SK-N-SH treated with all-trans-retinoic acid at 6 μM for 48 hours (cell line): ENCODE measurements at regions not wholly inside any gene's neighbourhood (a gene's known extent, or its start where the extent isn't known, plus 50 kb on each side); places are given as distances from the start of the nearest gene placed in this dataset.

Source experiments
- ARNTL ChIP-seq: fragments of 450-650 bp; formaldehyde crosslinking; IDR thresholded peaks from 2 replicates; pipeline ENCODE4 v1.5.0; 2020; ENCODE audit warnings: low read depth, mild to moderate bottlenecking, moderate library complexity, borderline replicate concordance
- BACH2 ChIP-seq: fragments of 250-450 bp; sonication (Bioruptor Pico); IDR thresholded peaks from 2 replicates; pipeline ENCODE4 v1.9.0; 2021; ENCODE audit warnings: mild to moderate bottlenecking, borderline replicate concordance
- ESRRG ChIP-seq: fragments of 250-450 bp; sonication (Bioruptor Pico); IDR thresholded peaks from 2 replicates; pipeline ENCODE4 v1.6.1; 2021; ENCODE audit warnings: mild to moderate bottlenecking
- GLIS3 ChIP-seq: fragments of 250-450 bp; sonication (Bioruptor Pico); IDR thresholded peaks from 2 replicates; pipeline ENCODE4 v1.5.0; 2020; ENCODE audit warnings: mild to moderate bottlenecking, moderate library complexity
- OSR1 ChIP-seq: fragments of 250-450 bp; sonication (Bioruptor Pico); IDR thresholded peaks from 2 replicates; pipeline ENCODE4 v1.8.0; 2022; ENCODE audit warnings: moderate library complexity, mild to moderate bottlenecking, inconsistent platforms
- PPARA ChIP-seq: fragments of 250-450 bp; sonication (Bioruptor Pico); IDR thresholded peaks from 2 replicates; pipeline ENCODE4 v1.5.0; 2020; ENCODE audit warnings: mild to moderate bottlenecking, borderline replicate concordance
- SNAI2 ChIP-seq: fragments of 250-450 bp; sonication (Bioruptor Pico); IDR thresholded peaks from 2 replicates; pipeline ENCODE4 v1.5.0; 2020; ENCODE audit warnings: mild to moderate bottlenecking, moderate library complexity
- TSHZ2 ChIP-seq: fragments of 250-450 bp; sonication (Bioruptor Pico); IDR thresholded peaks from 2 replicates; pipeline ENCODE4 v1.5.0; 2020; ENCODE audit warnings: mild to moderate bottlenecking, moderate library complexity
- ZC3H10 ChIP-seq: fragments of 250-450 bp; sonication (Bioruptor Pico); IDR thresholded peaks from 2 replicates; pipeline ENCODE4 v1.5.1; 2021; ENCODE audit warnings: mild to moderate bottlenecking, moderate library complexity
- ZFP30 ChIP-seq: fragments of 450-650 bp; formaldehyde crosslinking; IDR thresholded peaks from 2 replicates; pipeline ENCODE4 v1.5.0; 2022; ENCODE audit warnings: mild to moderate bottlenecking, moderate library complexity
- ZNF565 ChIP-seq: fragments of 450-650 bp; formaldehyde crosslinking; conservative IDR thresholded peaks from 2 replicates; pipeline ENCODE4 v1.5.0; 2020; ENCODE audit warnings: low read depth, mild to moderate bottlenecking, moderate library complexity
- TF ChIP-seq, protein P1 (sequence below): fragments of 250-450 bp; sonication (Bioruptor Pico); IDR thresholded peaks from 2 replicates; pipeline ENCODE4 v1.8.0; 2020; ENCODE audit warnings: mild to moderate bottlenecking, moderate library complexity, borderline replicate concordance
- TF ChIP-seq, protein P2 (sequence below): fragments of 250-450 bp; sonication (Bioruptor Pico); IDR thresholded peaks from 2 replicates; pipeline ENCODE4 v1.5.1; 2020; ENCODE audit warnings: low read depth, mild to moderate bottlenecking, moderate library complexity

GRCh38 chr7:28354601-28355402, 57.5 kb upstream of the CREB5 start:
- TF ChIP-seq, protein P1, sequence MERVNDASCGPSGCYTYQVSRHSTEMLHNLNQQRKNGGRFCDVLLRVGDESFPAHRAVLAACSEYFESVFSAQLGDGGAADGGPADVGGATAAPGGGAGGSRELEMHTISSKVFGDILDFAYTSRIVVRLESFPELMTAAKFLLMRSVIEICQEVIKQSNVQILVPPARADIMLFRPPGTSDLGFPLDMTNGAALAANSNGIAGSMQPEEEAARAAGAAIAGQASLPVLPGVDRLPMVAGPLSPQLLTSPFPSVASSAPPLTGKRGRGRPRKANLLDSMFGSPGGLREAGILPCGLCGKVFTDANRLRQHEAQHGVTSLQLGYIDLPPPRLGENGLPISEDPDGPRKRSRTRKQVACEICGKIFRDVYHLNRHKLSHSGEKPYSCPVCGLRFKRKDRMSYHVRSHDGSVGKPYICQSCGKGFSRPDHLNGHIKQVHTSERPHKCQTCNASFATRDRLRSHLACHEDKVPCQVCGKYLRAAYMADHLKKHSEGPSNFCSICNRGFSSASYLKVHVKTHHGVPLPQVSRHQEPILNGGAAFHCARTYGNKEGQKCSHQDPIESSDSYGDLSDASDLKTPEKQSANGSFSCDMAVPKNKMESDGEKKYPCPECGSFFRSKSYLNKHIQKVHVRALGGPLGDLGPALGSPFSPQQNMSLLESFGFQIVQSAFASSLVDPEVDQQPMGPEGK (CRISPR knock-in tag) = no peak
- TF ChIP-seq BACH2 (CRISPR knock-in tag) (no peak), TSHZ2 (CRISPR knock-in tag) (no peak), ZFP30 (CRISPR knock-in tag) (no peak), ESRRG (CRISPR knock-in tag) (no peak), PPARA (no peak), ZNF565 (CRISPR knock-in tag) (no peak), SNAI2 (CRISPR knock-in tag) (no peak), OSR1 (no peak), ARNTL (CRISPR knock-in tag) (no peak), GLIS3 (no peak), ZC3H10 (CRISPR knock-in tag) (no peak)
- TF ChIP-seq, protein P2, sequence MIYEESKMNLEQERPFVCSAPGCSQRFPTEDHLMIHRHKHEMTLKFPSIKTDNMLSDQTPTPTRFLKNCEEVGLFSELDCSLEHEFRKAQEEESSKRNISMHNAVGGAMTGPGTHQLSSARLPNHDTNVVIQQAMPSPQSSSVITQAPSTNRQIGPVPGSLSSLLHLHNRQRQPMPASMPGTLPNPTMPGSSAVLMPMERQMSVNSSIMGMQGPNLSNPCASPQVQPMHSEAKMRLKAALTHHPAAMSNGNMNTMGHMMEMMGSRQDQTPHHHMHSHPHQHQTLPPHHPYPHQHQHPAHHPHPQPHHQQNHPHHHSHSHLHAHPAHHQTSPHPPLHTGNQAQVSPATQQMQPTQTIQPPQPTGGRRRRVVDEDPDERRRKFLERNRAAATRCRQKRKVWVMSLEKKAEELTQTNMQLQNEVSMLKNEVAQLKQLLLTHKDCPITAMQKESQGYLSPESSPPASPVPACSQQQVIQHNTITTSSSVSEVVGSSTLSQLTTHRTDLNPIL (CRISPR knock-in tag) = no peak
